ENCODE measurements at regions not wholly inside any gene's neighbourhood (a gene's known extent, or its start where the extent isn't known, plus 50 kb on each side); places are given as distances from the start of the nearest gene placed in this dataset.

- DNase-seq (ENCODE audit: low spot score) (no peak), ATAC-seq (no peak)
- POLR2A ChIA-PET, result no interaction called here
- no peak for TF ChIP-seq USF1 (CRISPR knock-in tag; IDR thresholded peaks at IDR 0.05)
- TF ChIP-seq, protein P1, sequence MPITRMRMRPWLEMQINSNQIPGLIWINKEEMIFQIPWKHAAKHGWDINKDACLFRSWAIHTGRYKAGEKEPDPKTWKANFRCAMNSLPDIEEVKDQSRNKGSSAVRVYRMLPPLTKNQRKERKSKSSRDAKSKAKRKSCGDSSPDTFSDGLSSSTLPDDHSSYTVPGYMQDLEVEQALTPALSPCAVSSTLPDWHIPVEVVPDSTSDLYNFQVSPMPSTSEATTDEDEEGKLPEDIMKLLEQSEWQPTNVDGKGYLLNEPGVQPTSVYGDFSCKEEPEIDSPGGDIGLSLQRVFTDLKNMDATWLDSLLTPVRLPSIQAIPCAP (CRISPR knock-in tag; IDR thresholded peaks at IDR 0.05), result no peak
- no peak for TF ChIP-seq MAX (CRISPR knock-in tag; IDR thresholded peaks at IDR 0.05)
- no peak for TF ChIP-seq SMAD4 (CRISPR knock-in tag; IDR thresholded peaks at IDR 0.05)
- TF ChIP-seq NR1H2 (CRISPR knock-in tag; IDR thresholded peaks at IDR 0.05), result no peak
- no peak for TF ChIP-seq JAZF1 (CRISPR knock-in tag; IDR thresholded peaks at IDR 0.05)
- no peak for TF ChIP-seq USF2 (CRISPR knock-in tag; IDR thresholded peaks at IDR 0.05)
- TF ChIP-seq, protein P2, sequence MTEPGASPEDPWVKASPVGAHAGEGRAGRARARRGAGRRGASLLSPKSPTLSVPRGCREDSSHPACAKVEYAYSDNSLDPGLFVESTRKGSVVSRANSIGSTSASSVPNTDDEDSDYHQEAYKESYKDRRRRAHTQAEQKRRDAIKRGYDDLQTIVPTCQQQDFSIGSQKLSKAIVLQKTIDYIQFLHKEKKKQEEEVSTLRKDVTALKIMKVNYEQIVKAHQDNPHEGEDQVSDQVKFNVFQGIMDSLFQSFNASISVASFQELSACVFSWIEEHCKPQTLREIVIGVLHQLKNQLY (CRISPR knock-in tag; IDR thresholded peaks at IDR 0.05), result no peak
- TF ChIP-seq ZNF532 (CRISPR knock-in tag; IDR thresholded peaks at IDR 0.05; ENCODE audit: borderline replicate concordance), result no peak
- TF ChIP-seq, protein P3, sequence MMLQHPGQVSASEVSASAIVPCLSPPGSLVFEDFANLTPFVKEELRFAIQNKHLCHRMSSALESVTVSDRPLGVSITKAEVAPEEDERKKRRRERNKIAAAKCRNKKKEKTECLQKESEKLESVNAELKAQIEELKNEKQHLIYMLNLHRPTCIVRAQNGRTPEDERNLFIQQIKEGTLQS (CRISPR knock-in tag; conservative IDR thresholded peaks at IDR 0.05), result no peak
- no peak for TF ChIP-seq PREB (CRISPR knock-in tag; IDR thresholded peaks at IDR 0.05; ENCODE audit: borderline replicate concordance)
- no peak for TF ChIP-seq TEAD1 (CRISPR knock-in tag; IDR thresholded peaks at IDR 0.05)
- TF ChIP-seq SOX15 (CRISPR knock-in tag; IDR thresholded peaks at IDR 0.05), result no peak
- TF ChIP-seq, protein P4, sequence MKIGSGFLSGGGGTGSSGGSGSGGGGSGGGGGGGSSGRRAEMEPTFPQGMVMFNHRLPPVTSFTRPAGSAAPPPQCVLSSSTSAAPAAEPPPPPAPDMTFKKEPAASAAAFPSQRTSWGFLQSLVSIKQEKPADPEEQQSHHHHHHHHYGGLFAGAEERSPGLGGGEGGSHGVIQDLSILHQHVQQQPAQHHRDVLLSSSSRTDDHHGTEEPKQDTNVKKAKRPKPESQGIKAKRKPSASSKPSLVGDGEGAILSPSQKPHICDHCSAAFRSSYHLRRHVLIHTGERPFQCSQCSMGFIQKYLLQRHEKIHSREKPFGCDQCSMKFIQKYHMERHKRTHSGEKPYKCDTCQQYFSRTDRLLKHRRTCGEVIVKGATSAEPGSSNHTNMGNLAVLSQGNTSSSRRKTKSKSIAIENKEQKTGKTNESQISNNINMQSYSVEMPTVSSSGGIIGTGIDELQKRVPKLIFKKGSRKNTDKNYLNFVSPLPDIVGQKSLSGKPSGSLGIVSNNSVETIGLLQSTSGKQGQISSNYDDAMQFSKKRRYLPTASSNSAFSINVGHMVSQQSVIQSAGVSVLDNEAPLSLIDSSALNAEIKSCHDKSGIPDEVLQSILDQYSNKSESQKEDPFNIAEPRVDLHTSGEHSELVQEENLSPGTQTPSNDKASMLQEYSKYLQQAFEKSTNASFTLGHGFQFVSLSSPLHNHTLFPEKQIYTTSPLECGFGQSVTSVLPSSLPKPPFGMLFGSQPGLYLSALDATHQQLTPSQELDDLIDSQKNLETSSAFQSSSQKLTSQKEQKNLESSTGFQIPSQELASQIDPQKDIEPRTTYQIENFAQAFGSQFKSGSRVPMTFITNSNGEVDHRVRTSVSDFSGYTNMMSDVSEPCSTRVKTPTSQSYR (CRISPR knock-in tag; IDR thresholded peaks at IDR 0.05), result no peak
- TF ChIP-seq ZMAT4 (CRISPR knock-in tag; IDR thresholded peaks at IDR 0.05), result no peak
- Mint-ChIP-seq H3K4me3 (no peak overlapping the region), H3K4me1 (no peaks in the 10 kb centered on the region), H3K27me3 (ENCODE audit: low read depth) (no peaks in the 10 kb centered on the region), H3K27ac (no peak overlapping the region), H3K9me3 (no peaks in the 10 kb centered on the region), H3K36me3 (no peaks in the 10 kb centered on the region)
- CTCF ChIA-PET, result interaction anchor here (1.5 kb wide), 1 partner anchor 95 kb away, joined by 3 read pairs; no protein-coding TSS in a partner anchor
Observed at GRCh38 chr2:22999951-23000350, 385.0 kb upstream of the KLHL29 start.

All from WTC11 (cell line).